COLO668 (cell line): ENCODE measurements at regions not wholly inside any gene's neighbourhood (a gene's known extent, or its start where the extent isn't known, plus 50 kb on each side); places are given as distances from the start of the nearest gene placed in this dataset.
A peak's percentile ranks its signal among the peaks of the same experiment; 100 is the strongest.

Experiments used
- DNase-seq: peaks from one replicate; lab custom pipeline; 2025; ENCODE audit not compliant: unreplicated experiment; lab: John Stamatoyannopoulos, UW

GRCh38 chr6:165830761-165831160 lies 167.7 kb upstream of the PDE10A start:
- DNase-seq = no peak

DNA sequence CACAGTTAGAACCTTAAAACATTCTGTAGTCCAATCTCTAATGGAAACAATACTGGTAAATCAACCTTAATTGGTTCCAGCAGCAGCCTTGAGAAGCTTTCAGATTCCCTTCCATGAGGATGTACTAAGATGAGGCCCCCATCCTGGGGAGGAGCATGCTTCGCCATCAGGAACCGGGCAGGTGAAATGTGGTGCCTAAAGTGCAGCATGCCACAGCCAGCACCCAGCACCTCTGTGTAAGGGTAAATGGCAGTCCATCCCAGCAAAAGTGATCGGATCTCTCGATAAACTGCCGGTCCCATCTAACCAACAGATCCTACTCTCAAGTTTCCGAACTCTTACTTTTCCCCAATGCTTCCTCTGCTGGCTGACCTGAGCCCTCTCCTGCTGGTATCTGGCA lies 166.3 kb upstream of the PDE10A start:
- no peak for DNase-seq

DNA sequence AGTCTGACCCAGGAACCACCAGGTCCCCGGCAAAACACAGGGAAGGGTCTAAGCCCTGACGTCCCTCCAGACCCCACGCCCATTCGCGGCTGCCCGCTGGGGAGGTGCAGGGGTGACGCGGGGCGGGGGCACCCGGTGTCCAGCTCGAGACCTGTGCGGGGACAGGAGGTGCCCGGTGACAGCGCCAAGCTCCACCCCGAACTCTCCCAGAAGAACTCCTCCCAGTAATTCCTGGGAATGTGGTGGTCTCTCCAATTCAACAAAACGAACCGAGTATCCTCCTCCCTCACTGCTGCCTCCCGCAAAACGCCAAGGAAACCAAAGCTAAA lies 164.1 kb upstream of the PDE10A start:
- no peak for DNase-seq

DNA sequence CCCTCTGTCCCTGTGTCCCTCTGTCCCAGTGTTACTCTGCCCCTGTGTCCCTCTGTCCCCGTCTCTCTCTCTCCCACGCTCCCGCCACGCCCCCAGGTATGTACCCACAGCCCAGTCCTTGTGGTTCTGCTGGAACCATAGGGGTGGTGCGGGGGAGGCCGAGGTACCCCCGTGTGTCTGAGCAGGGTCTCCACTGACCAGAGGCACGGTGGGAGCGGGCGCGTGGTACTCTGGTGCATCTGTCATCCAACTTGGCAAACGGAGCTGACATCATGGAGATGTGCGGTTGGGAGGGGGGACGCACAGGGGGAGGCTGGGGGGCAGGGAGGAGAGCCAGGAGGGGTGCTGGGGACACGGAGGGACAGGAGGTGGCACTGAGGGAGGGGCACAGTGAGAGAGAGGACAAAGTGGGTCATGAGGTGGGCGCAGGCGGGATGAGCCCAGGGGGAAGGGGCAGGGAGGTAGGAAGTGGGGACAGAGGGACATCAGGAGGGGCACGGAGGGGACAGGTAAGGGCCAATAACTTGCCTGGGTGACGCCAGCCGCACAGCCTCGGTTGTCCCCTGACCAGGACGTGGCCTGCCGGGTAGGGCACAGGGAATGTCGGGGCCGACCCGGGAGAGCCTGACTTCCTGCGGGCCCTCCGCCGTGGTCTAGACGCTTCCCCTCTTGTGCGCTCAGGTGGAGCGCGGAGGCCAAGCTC lies 163.6 kb upstream of the PDE10A start:
- no peak for DNase-seq

DNA sequence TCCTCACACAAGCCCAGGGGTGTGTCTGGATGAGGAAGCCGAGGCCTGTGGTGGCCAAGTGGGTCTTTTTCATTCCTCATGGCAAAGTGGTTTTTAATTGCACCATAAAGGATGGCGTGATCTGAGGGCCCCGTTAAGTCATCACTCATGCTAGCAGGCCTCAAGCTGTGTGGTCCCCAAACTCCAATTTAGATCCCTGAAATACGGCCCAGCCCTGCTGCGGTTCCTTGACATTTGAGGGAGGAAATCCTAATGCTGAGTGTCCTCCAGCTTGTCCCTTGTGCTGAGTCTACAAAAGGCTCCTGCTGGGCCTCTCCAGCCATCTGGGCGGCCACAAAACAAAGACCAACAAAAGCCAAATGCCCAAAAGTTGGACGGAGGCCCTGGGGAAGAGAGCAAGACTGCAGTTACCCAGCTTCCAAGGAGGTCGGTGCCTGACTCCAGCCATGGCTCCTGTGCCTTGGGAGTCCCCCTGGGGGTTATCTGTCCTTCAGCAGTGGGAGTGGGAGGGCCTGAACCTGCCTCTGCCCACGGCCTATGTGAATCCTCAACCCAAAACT lies 162.3 kb upstream of the PDE10A start:
- no peak for DNase-seq

GRCh38 chr6:165823609-165824326 lies 160.7 kb upstream of the PDE10A start:
- DNase-seq = no peak

DNA sequence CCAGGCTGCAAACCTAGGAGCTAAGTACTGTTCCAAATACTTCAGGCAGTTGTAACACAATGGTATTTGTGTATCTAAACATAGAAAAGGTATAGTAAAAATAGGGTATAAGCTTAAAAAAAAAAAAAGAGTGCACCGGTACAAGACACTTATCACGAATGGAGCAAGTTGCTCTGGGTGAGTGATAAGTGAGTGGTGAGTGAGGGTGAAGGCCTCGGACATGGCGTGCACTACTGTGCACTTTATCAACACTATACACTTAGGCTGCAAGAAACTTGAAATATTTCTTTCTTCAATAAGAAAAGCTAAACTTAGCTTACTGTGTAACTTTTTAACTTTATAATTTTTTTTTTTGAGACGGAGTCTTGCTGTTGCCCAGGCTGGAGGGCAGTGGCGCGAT lies 159.5 kb upstream of the PDE10A start:
- no peak for DNase-seq

- DNase-seq = no peak
Observed at GRCh38 chr6:165821754-165822153, 158.7 kb upstream of the PDE10A start.

GRCh38 chr6:165820934-165821333 lies 157.9 kb upstream of the PDE10A start:
- DNase-seq = peak; percentile 29

DNA sequence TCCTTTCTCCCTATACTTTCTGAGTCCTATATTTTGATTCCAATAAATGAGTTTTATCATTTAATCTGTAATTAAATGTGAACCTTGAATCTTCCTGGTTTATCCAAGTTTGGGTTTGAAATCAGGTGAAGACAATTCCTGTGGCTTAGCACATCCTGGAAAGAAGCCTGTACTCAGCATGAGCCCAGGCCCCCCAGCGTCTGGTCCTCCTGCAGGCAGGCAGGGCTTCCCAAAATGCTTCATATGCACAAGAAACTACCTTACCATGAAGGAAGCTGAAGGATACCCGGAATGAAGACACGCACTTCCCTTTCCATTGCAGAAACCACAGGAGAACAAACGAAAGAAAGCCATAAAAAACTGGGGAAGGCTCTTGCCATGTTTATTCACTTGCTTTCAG lies 157.4 kb upstream of the PDE10A start:
- DNase-seq = no peak

DNA sequence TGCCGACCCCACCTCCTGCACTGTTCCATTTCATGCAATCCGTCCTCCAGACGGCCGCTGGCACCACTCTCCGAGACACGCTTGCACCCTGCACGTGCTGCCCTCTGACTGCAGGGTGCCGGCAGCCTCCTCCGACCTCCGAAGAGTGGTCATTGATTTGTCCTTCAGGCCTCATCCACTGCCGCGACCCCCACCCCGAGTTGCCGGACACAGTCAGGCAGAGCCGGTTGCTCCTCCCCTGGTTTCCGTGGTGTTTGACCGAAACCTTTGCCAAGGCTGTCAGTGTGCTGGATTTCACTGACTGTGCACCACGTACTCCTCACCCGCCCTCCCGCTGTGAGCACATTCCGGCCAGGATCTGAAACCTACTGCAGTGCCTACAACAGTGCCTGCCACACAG lies 156.4 kb upstream of the PDE10A start:
- no peak for DNase-seq

DNA sequence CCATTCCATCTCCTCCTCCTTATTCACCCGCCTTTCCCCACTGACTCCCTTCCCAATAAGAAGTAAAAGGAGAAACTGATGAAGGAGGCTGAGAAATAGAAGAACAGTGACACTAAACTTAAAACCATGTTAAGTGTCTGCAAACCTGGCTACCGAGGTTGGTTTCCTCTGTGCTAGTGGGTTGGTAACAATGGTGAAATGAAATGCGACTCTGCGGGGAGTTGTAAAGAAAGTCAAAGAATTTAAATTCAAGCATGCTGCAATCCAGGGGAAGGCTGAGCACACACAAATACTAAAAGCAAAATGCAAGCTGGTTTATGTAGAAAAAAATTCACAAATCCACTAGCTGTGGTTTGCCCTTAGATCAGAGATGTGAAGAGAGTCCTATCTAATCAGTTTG lies 155.2 kb upstream of the PDE10A start:
- DNase-seq = no peak

DNA sequence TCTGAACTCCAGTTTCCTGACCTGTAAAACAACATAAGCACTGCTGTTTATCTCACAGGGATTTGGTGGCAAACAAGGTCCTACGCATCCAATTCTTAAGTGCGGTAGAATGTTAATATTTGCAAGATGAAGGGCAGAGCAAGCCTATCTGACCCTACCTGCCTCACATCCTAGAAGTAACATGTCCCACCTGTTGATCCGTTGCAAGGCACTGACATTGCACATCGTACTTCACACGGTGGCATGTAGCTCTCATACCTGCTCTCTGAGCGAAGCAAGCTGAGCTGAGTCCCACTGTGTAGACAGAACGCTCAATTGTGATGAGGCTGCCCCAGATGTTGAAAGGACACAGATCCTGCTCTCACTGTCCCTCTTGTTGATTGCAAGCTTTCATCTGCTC lies 154.7 kb upstream of the PDE10A start:
- no peak for DNase-seq

GRCh38 chr6:165817148-165817547 lies 154.1 kb upstream of the PDE10A start:
- no peak for DNase-seq

DNA sequence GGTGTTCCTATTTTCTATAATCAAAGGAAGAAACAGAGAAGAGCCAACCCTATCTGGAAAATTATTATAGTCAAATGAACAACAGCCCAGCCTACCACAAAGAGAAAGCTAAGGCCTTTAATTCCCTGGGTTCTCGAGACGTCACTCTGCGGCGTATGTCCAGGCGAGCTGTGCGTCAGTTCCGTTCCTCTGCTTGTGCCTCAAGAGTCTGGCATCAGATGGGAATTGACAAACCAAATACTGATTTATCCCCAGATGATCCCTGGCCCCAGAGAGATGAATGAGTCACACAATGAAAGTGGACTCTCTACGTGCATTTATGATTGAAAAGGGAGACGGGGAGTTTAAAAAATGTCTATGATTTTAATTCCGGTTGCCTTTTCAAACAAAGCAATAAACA lies 151.6 kb upstream of the PDE10A start:
- DNase-seq = no peak

- DNase-seq = no peak
Observed at GRCh38 chr6:165811512-165811911, 148.5 kb upstream of the PDE10A start.

- DNase-seq = no peak
Observed at GRCh38 chr6:165808021-165808420, 145.0 kb upstream of the PDE10A start.

DNA sequence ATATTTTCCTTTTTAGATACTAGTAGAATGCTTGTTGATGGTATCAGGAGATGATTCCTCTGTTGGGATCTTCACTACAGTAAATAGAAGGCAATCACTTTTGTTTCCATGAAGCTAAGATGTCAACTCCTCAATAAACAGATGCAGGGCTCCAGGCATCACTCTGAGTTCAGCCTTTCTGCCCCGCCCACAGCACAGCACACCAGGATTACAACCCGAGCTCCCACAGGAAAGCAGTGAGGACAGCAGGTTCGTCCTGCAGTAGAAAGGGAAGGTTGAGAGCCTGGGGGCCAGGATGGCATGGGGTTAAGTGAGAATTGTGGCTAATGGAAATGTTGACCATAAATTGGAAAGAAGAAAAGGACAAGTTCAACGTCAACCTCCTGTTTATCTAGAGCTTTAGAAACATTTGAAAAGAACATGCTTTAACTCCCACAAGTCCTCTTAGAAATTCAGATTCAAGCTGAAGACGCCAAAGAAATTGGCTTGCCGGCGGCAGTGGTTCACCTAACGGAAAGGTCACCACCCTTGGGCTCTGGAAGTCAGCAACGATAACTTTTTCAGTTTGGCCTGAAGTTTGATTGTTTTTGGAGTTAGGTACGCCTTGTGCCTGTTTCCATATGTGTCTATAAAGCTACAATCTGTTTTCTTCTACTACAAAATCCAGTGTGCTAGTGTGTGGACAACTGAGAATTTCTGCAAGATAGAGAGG lies 144.4 kb upstream of the PDE10A start:
- DNase-seq = no peak

GRCh38 chr6:165806126-165806810 lies 143.2 kb upstream of the PDE10A start:
- no peak for DNase-seq

DNA sequence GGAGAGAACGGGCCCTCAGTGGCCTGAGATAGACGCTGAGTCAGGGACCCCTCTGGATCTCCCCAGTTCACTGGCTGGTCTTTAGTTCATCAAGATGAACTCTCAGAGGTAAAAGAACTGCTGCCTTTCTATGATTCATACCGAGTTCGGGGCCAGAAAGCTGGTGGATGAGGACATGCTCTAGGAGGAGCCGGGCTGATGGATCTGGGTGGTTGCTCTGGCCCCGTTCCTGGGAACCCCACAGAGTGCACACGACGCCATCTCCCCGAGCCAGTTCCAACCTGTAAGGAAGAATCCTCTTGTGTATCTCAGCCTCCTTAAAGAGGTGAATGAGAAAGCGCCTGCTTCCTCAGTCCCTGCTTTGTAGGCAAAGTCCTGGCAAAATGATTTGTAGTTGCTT lies 142.6 kb upstream of the PDE10A start:
- no peak for DNase-seq

DNA sequence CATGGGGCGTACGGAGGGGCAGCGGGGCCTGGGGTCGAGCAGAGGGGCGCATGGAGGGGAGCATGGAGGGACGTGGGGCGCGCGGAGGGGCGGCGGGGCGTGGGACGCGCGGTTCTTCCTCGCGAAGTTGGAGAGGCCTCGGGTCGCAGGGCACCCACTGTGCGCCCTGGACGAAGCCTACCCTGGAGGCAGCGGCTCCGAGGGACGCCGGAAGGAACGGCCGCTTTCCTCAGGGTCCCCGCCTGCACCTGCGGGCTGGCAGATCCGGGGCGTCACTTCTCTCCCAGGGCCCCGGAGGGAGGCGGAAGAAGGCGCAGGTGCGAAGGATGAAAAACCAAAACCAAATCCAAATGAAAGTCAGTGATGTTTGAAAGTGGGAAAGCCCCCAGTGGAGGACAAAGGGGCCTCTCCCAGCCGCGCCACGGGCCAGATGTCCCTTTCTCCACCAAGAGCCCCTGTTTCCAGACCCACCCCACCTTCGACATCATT lies 142.1 kb upstream of the PDE10A start:
- no peak for DNase-seq
